Stimulated activated CD8-positive, alpha-beta memory T cell treated with anti-CD3 and anti-CD28 coated beads, Interleukin-12 subunit alpha, Interleukin-12 subunit beta, amount 100 ng/mL, for 24 hours (primary cell): ENCODE measurements at regions not wholly inside any gene's neighbourhood (a gene's known extent, or its start where the extent isn't known, plus 50 kb on each side); places are given as distances from the start of the nearest gene placed in this dataset.

ENCODE experiments used
- DNase-seq: peaks from one replicate; pipeline ENCODE4 v3.0.0-alpha.2; 2020; ENCODE audit errors: extremely low read depth

- no peak for DNase-seq
These were observed 71.5 kb upstream of the MPHOSPH6 start for GRCh38 chr16:82241469-82242052.

GRCh38 chr16:82240111-82240510, 70.1 kb upstream of the MPHOSPH6 start:
- no peak for DNase-seq

- DNase-seq, result no peak
These were observed 66.9 kb upstream of the MPHOSPH6 start for GRCh38 chr16:82236875-82237274.

GRCh38 chr16:82236415-82236814, 66.4 kb upstream of the MPHOSPH6 start:
- DNase-seq, result no peak

GRCh38 chr16:82232806-82233205, 62.8 kb upstream of the MPHOSPH6 start:
- no peak for DNase-seq

- DNase-seq, result no peak
These were observed 61.2 kb upstream of the MPHOSPH6 start for GRCh38 chr16:82231008-82231787.

GRCh38 chr16:82229800-82230619, 60.0 kb upstream of the MPHOSPH6 start:
- peak; percentile 10 for DNase-seq

GRCh38 chr16:82226327-82226726, 56.3 kb upstream of the MPHOSPH6 start:
- no peak for DNase-seq

- DNase-seq, result no peak
These were observed 54.8 kb upstream of the MPHOSPH6 start for GRCh38 chr16:82224821-82225220.

GRCh38 chr16:82220541-82220940, 50.5 kb upstream of the MPHOSPH6 start:
- DNase-seq, result no peak
